Forelimb muscle (tissue), 1 donor: ENCODE measurements at regions not wholly inside any gene's neighbourhood (a gene's known extent, or its start where the extent isn't known, plus 50 kb on each side); places are given as distances from the start of the nearest gene placed in this dataset.

Experiments
- DNase-seq: peaks from one replicate; pipeline ENCODE4 v3.0.0-alpha.2; 2013; ENCODE audit warnings: low read depth

DNA sequence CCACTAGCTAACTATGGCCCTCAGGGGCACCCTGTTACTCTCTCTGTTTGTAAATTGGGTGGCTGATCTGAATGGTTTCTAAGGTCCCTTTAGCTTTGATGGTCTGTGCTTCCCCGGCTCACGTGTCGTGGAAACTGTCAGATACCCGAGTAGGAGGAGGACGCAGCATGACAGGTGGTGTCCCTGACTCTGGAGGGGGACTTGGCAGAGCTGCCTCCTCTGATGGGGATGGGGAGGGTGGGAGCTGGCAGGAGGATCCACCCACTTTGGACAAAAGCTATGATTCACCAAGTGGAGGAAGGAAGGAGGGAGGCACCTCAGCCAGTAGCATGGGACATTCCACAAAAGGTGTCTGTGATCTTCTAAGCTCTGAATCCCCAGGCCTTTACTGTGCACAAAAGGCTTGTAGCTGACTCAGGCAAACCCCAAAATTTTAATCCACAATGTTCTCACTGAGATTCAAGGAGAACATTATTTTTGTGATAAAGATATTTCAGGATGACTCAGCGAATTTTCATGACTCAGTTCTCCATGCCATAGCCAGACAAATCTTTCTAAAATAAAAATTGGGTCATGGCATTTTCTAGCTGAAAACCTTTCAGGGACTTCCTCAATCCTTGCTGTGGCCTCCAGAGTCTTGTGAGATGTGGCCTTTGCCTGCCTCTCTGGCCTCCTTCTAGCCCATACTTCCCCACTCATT is 131.0 kb upstream of the BRINP1 start:
- no peak for DNase-seq

DNA sequence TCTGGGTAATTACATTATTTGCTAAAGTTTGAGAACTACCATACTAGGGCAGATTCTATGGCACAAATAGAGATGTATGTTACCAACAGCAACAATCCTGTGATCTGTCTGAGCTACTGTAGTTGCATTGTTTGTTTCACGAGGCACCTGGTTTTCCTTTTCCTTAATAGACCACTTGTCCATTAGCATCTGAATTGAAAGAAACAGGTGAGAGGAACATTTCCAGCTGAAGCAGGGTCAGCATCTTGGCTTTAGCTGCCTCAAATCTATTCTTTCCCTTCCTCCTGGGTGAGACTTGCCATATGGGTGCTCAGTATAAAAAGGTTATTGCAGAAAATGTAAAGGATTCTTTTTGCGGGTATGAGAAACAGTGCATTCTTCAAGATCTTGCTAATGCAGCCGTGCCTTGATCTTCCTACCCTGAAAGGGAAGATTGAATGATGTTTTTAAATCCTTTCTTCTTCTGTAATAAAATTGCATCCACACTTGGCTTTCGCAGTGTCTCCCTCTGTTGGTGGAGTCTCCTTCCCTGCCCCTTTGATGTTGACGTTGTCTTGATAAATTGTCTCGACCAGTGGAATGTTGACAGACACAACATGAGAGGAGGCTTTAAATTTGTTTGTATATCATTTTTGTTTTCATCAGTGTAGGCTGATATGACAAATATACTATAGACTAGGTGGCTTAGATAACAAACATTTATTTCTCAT is 118.0 kb upstream of the BRINP1 start:
- no peak for DNase-seq

DNA sequence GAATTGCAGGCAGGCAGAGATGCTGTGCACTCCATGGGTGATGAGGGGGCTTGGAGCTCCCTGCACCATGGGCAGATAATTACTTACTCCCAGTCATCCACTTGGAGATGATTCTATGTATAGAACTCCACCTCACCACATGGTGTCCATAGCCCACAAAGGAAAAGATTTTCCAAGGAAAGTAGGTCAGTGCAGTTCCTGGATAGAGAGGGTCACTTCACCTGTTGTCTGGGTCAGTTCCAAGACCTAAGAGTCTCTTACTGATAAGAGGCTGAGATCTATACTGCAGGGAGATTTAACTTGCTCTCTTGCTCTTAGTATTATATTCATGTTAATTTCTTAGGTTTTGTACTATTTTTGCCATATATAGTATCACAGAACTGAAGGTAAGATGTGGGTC is 113.9 kb upstream of the BRINP1 start:
- DNase-seq, result no peak

- no peak for DNase-seq
Measured at GRCh38 chr9:119477197-119477596, 108.0 kb upstream of the BRINP1 start.

DNA sequence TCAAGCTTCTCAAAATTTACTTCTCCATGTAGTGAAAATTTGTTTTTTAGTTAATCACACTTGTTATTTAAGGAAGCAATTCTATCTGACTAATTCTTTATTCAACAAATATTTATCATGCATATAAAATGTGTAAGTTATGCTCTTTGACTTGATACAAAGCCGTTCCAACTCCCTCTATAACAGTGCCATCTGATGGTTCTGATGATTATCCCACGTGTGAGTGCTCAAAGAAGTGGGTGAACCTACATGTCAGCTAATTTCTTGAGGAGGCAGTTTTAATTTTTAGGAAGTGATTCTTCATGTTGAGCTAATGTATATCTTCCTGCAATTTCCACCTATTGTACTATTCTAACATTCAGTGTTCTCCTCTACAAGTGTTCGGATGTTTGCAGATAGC is 88.8 kb upstream of the BRINP1 start:
- no peak for DNase-seq

DNA sequence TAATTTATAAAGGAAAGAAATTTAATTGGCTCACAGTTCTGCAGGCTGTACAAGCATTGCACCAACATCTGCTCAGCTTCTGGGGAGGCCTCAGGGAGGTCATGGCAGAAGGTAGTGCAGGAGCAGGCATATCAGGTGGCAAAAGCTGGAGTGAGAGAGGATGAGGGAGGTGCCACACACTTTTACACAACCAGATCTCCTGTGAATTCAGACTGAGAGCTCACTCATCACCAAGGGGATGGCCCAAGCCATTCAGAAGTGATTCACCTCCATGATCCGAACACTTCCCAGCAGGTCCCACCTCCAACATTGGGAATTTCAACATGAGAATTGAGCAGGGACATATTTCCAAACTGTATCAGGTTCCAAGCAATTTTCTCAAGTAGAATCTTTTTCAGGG is 84.7 kb upstream of the BRINP1 start:
- DNase-seq, result no peak

- DNase-seq, result no peak
Measured at GRCh38 chr9:119453490-119453911, 84.3 kb upstream of the BRINP1 start.

DNA sequence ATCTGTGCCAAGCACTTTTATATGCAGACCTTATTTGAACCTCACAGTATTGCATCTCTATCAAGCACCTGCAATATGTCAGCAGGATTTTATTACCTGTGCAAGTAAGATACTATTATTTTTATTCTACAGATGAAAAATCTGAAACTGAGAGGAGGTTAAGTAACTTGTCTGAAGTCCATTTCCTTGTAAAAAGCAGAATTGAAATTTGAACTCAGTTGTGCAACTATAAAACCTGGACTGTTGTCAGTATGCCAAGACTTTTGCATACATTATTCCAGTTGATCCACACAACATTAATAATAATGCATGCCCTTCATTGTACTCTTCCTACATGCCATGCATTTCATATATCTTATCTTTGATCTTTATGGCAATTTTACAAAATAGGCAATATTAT is 82.2 kb upstream of the BRINP1 start:
- DNase-seq, result no peak

- no peak for DNase-seq
Measured at GRCh38 chr9:119443179-119443578, 73.9 kb upstream of the BRINP1 start.

- DNase-seq, result no peak
Measured at GRCh38 chr9:119441832-119442231, 72.6 kb upstream of the BRINP1 start.

DNA sequence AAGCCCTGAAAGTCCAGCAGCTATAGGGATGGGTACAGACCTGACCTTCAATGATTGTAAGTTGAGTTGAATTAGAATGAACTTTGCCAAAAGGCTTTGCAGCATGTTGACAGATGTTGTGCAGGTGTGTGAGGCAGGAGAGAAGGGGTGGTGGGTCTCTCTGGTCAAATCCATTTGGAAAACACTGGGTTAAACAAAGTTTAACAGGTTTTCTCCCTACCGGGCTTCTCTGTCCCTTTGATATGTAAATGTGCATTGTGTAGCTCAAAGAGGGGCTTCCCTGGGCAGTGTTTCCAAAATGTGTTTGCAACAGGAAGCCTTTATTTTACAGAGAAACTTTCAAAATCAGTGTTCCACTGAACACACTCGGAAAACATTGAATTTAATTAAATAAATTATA is 72.1 kb upstream of the BRINP1 start:
- DNase-seq, result no peak

DNA sequence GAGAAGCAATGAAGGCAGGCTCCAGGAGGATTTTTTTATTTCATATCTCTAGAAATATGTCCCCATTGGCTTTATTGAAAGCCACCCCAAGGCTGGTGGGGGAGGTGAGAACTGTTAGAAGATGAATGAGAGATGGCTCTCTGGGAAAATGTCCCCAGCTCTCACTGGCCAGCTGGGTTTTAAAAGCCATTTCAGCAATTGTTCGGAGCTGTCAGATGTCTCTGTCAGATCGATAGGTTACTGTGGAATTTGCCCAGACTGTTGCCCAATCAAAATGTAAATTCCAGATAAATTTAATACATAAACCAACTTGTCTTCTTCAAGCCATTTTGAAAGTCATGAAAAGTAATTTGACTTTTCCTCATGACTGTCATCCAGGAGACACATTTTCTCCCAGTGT is 67.0 kb upstream of the BRINP1 start:
- no peak for DNase-seq

DNA sequence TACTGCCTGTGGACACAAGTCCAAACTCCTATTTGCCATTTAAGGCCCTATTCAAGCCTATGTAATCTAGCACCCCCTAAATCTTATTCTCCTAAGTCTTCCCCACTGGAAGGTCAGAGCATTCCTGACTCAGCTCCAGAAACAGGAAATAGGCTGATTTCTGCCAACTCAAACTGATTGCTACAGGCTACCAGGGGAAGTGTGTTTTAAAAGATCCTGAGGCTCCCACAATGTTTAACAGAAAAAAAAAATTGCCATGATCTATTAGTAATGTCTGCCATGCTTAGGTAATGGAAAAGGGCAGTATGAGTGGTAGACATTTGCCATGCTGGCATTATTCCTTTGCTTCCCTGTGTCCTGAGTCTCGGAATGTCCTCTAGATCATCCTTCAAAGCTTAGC is 65.8 kb upstream of the BRINP1 start:
- DNase-seq, result no peak

- no peak for DNase-seq
Measured at GRCh38 chr9:119432428-119432827, 63.2 kb upstream of the BRINP1 start.

GRCh38 chr9:119429302-119429701 is 60.1 kb upstream of the BRINP1 start:
- no peak for DNase-seq

DNA sequence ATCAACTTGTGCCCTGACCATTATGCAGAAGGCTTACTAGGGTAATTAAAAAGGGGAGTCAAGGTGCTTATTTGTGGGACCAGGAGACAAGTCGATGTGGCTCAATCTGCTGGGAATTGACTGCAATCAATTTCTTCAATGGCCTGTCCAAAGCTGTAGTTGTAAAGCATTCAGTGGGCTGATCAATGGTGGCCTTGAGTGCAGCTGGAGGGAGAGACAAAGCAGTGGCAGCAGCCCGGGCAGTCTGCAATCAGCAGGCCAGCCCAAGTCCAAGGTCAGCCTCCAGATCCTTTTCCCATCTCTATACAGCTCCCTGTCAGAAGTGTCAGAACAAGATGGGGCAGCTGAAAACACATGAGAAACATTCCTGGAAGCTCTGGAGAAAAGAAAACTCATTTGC is 51.0 kb upstream of the BRINP1 start:
- DNase-seq, result no peak
